Activated naive CD4-positive, alpha-beta T cell treated with anti-CD3 and anti-CD28 coated beads for 36 hours (primary cell): ENCODE measurements at regions not wholly inside any gene's neighbourhood (a gene's known extent, or its start where the extent isn't known, plus 50 kb on each side); places are given as distances from the start of the nearest gene placed in this dataset.
"Not testable (repeated sequence)": the region's sequence is repeated elsewhere in the genome, so short reads cannot be mapped to it uniquely, and the experiment has no call there.

Source experiments
- CTCF ChIA-PET: fragments of 350-600 bp; sonication (Branson Sonifier 250); formaldehyde crosslinking; loops from one replicate; lab custom pipeline; 2021; ENCODE audit warnings: antibody characterized with exemption; lab: Charles Lee
- DNase-seq: peaks from one replicate; pipeline ENCODE4 v3.0.0-alpha.2; 2020
- H3K27ac Mint-ChIP-seq: one replicate; pipeline ENCODE4 v1.8.0; 2021; ENCODE audit warnings: mild to moderate bottlenecking, mixed read lengths
- H3K27me3 Mint-ChIP-seq: one replicate; pipeline ENCODE4 v1.8.0; 2021; ENCODE audit warnings: low read depth, mixed read lengths
- H3K36me3 Mint-ChIP-seq: one replicate; pipeline ENCODE4 v1.8.0; 2021; ENCODE audit warnings: low read depth, mixed read lengths
- H3K4me1 Mint-ChIP-seq: one replicate; pipeline ENCODE4 v1.8.0; 2021; ENCODE audit warnings: low read depth, mixed read lengths
- H3K4me3 Mint-ChIP-seq: one replicate; pipeline ENCODE4 v1.8.0; 2021; ENCODE audit warnings: mild to moderate bottlenecking, moderate library complexity, mixed read lengths
- H3K9me3 Mint-ChIP-seq: one replicate; pipeline ENCODE4 v1.8.0; 2021; ENCODE audit warnings: mixed read lengths
- intact Hi-C: fragments of 100-400 bp; cut with micrococcal nuclease; formaldehyde crosslinking; loops from one replicate; pipeline ENCODE4 v1.15.1; 2023

DNA sequence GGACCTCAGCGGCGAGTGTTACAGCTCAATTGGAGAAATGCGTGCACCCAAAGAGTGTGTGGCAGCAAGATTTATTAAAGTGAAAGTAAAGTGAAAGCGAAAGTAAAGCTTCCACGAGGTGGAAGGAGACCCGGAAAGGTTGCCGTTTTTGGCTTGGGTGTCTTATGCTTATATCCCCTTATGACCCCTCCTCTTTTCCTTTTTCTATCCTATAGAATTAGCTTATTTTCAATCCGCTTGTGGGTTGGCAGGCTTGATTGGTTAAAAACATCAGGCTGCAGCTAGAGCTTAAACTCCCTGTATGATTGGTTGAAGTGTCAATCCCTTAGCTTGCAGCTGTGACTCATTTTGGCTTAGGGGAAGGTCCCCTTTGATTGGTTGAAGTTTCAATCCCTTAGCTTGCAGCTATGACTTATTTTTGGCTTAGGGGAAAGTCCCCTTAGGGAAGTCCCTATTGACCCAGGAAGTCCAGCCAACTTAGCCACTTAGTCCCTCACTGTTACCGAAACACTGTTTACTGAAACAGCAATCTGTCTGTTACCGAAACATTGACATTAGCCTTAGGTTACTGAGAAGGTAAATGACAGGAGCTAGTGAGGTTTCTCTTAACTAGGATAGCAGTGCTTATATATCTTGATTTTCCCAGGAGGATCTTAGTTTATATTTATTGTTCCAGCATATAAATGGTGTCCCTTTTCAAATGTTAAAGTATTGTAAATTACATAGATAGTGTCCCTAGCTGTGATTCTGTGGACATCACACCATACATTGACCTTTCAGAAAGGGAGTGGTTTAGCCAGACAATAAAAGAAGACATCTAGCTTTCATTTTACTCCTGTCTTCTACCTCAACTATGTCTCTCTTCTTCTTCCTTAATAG lies 575.8 kb downstream of the DACH1 start:
- no peaks in the 10 kb centered on the region for H3K9me3 Mint-ChIP-seq
- H3K27me3 Mint-ChIP-seq: peaks cover 5% of the 10 kb centered on the region
- H3K4me1 Mint-ChIP-seq: peaks cover 18% of the 10 kb centered on the region
- H3K4me3 Mint-ChIP-seq: peak overlapping the region; percentile 73
- intact Hi-C loops: loop anchor here (2.0 to 5.0 kb wide), 2 partner anchors 1436 to 1936 kb away; partner anchors contain the start of genes BORA and MZT1
- H3K36me3 Mint-ChIP-seq: peaks cover 4% of the 10 kb centered on the region
- peak; percentile 49 for DNase-seq
- CTCF ChIA-PET: interaction anchor here (0.7 kb wide), 1 partner anchor 12 kb away, joined by 3 read pairs; no protein-coding TSS in a partner anchor
- peak overlapping the region; percentile 61 for H3K27ac Mint-ChIP-seq

DNA sequence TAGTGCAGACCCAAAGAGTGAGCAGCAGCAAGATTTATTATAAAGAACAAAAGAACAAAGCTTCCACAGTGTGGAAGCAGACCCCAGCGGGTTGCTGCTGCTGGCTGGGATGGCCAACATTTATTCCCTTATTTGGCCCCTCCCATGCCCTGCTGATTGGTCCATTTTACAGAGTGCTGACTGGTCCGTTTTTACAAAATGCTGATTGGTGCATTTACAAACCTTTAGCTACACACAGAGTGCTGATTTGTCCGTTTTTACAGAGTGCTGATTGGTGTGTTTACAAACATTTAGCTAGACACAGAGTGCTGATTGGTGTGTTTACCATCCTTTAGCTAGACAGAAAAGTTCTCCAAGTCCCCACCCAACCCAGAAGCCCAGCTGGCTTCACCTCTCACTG lies 577.0 kb downstream of the DACH1 start:
- DNase-seq, H3K36me3 Mint-ChIP-seq, CTCF ChIA-PET, H3K9me3 Mint-ChIP-seq, H3K27me3 Mint-ChIP-seq, H3K4me3 Mint-ChIP-seq: not testable (repeated sequence)
- H3K4me1 Mint-ChIP-seq: peaks cover 18% of the 10 kb centered on the region
- intact Hi-C loops: loop anchor here (2.0 to 5.0 kb wide), 2 partner anchors 1437 to 1937 kb away; partner anchors contain the start of genes BORA and MZT1
- H3K27ac Mint-ChIP-seq: peak overlapping the region; percentile 8

GRCh38 chr13:71285700-71286099 lies 581.3 kb downstream of the DACH1 start:
- Mint-ChIP-seq H3K27ac (no peak overlapping the region), H3K36me3 (peaks cover 4% of the 10 kb centered on the region), H3K27me3 (peaks cover 5% of the 10 kb centered on the region), H3K4me3 (no peak overlapping the region), H3K4me1 (peaks cover 8% of the 10 kb centered on the region), H3K9me3 (no peaks in the 10 kb centered on the region)
- intact Hi-C loops: no loop called here
- DNase-seq: peak; percentile 30
- CTCF ChIA-PET: no interaction called here

DNA sequence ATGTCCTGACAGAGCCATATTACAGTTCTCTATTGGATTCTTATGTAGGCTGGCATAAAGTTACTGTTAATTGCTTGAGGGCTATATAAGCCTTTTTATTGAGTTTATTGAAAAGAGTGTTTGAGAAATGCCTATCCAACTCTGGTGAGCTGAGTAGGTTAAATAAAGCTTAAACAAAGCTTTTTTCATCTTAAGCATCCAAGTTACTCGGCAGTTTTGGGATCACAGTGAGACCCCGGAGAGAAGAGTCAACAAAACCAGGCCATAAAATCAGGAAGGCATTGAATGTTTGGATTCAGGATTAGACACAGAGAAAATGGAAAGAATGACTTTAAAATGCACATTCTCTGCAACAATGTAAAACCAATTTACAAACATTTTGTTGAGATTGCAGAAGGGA lies 588.5 kb downstream of the DACH1 start:
- H3K27ac Mint-ChIP-seq: no peak overlapping the region
- intact Hi-C loops: no loop called here
- DNase-seq: no peak
- CTCF ChIA-PET: no interaction called here
- no peak overlapping the region for H3K4me3 Mint-ChIP-seq
- no peaks in the 10 kb centered on the region for H3K27me3 Mint-ChIP-seq
- no peaks in the 10 kb centered on the region for H3K9me3 Mint-ChIP-seq
- no peaks in the 10 kb centered on the region for H3K4me1 Mint-ChIP-seq
- H3K36me3 Mint-ChIP-seq: no peaks in the 10 kb centered on the region

GRCh38 chr13:71274923-71275608 lies 591.9 kb downstream of the DACH1 start:
- CTCF ChIA-PET: interaction anchor here (0.7 kb wide), 1 partner anchor 674 kb away, joined by 3 read pairs; no protein-coding TSS in a partner anchor
- no peaks in the 10 kb centered on the region for H3K4me1 Mint-ChIP-seq

DNA sequence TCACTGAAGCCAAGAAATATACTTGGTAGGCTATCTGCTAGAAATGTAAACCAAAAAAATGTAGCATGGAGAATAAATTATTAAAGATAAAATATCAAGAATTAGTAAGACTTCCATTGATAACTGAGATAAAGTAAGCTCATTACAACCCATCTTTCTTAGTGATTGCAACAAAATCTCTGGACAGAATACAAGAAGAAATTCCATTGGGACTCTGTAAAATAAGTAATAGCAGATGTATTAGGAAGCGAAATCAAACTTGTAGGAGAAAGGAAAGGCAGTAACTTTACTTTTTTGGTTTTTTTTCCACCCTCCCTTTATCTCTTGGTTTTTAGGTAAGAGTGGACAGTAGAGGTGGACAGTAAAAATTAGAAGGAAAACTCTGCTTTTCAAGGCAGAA lies 605.7 kb downstream of the DACH1 start:
- intact Hi-C loops: no loop called here

More at GRCh38 chr13:71274923-71275608, 591.9 kb downstream of the DACH1 start:
- Mint-ChIP-seq H3K9me3 (peaks cover 2% of the 10 kb centered on the region), H3K27ac (no peak overlapping the region), H3K4me3 (no peak overlapping the region), H3K27me3 (no peaks in the 10 kb centered on the region), H3K36me3 (no peaks in the 10 kb centered on the region)
- DNase-seq: no peak
- intact Hi-C loops: no loop called here

GRCh38 chr13:71260246-71260645 lies 606.8 kb downstream of the DACH1 start:
- no peaks in the 10 kb centered on the region for H3K9me3 Mint-ChIP-seq
- no peak overlapping the region for H3K4me3 Mint-ChIP-seq
- no peaks in the 10 kb centered on the region for H3K36me3 Mint-ChIP-seq
- intact Hi-C loops: no loop called here
- H3K4me1 Mint-ChIP-seq: no peaks in the 10 kb centered on the region
- DNase-seq: no peak
- CTCF ChIA-PET: no interaction called here
- H3K27me3 Mint-ChIP-seq: peaks cover 4% of the 10 kb centered on the region
- no peak overlapping the region for H3K27ac Mint-ChIP-seq

More for the DNA sequence above, 605.7 kb downstream of the DACH1 start:
- no peaks in the 10 kb centered on the region for H3K36me3 Mint-ChIP-seq
- no peak overlapping the region for H3K4me3 Mint-ChIP-seq
- H3K4me1 Mint-ChIP-seq: no peaks in the 10 kb centered on the region
- CTCF ChIA-PET: no interaction called here
- H3K9me3 Mint-ChIP-seq: no peaks in the 10 kb centered on the region
- peaks cover 4% of the 10 kb centered on the region for H3K27me3 Mint-ChIP-seq
- no peak overlapping the region for H3K27ac Mint-ChIP-seq
- no peak for DNase-seq

DNA sequence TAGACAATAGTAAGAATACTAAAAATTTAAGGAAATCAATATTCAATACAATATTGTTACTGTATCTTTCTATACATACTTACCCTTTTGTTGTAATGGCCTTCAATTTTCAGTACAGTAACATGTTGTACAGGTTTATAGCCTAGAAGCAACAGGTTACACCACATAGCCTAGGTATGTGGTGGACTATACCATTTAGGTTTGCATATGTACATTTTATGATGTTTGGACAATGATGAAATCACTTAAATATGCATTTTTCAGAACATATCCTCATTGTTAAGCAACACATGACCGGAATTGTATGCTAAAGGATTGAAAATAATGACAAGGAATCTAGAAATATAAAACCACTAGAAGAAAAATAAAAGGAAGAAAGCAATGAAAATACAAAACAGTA lies 611.4 kb downstream of the DACH1 start:
- Mint-ChIP-seq H3K27ac (no peak overlapping the region), H3K27me3 (peaks cover 3% of the 10 kb centered on the region), H3K4me1 (no peaks in the 10 kb centered on the region), H3K36me3 (no peaks in the 10 kb centered on the region), H3K9me3 (no peaks in the 10 kb centered on the region), H3K4me3 (no peak overlapping the region)
- no peak for DNase-seq
- intact Hi-C loops: no loop called here
- CTCF ChIA-PET: no interaction called here

- DNase-seq: no peak
- intact Hi-C loops: no loop called here
- H3K27me3 Mint-ChIP-seq: peaks cover 3% of the 10 kb centered on the region
- H3K4me1 Mint-ChIP-seq: no peaks in the 10 kb centered on the region
- no peaks in the 10 kb centered on the region for H3K36me3 Mint-ChIP-seq
- CTCF ChIA-PET: no interaction called here
- no peaks in the 10 kb centered on the region for H3K9me3 Mint-ChIP-seq
- H3K27ac Mint-ChIP-seq: no peak overlapping the region
- no peak overlapping the region for H3K4me3 Mint-ChIP-seq
Observed at GRCh38 chr13:71254384-71254783, 612.6 kb downstream of the DACH1 start.

GRCh38 chr13:71252184-71252704 lies 614.8 kb downstream of the DACH1 start:
- H3K4me3 Mint-ChIP-seq: no peak overlapping the region
- intact Hi-C loops: no loop called here
- CTCF ChIA-PET: no interaction called here
- no peak overlapping the region for H3K27ac Mint-ChIP-seq
- H3K4me1 Mint-ChIP-seq: no peaks in the 10 kb centered on the region
- no peaks in the 10 kb centered on the region for H3K36me3 Mint-ChIP-seq
- DNase-seq: no peak
- H3K27me3 Mint-ChIP-seq: peaks cover 3% of the 10 kb centered on the region
- H3K9me3 Mint-ChIP-seq: no peaks in the 10 kb centered on the region

DNA sequence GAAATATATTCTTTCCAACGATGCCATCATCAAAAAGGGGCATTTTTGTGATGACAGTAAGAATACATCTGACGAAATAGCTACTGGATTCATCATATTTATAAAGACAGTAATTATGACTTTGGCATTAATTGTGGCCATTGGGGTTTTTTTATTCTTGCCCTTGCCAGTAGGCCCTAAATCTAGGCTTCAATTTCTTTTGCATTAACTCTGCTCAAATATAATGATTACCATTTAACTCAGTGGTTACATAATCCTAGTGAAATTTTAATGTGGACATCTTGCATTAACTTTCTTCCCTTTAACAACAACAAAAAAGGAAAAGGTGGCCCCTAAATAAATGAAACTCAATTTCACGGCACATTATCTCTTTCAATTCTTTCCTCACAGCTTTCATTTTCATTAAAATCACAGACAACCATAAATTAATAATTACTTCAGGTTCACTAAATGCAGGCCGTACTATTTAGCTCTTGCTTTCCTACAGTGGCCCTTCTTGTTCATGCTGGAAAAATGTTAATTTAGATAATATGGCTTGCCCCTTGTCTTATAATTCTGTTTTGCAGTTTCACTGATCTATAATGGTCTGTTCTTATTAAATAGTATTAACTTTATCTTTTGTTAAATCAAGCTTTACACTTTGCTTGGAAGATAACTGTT lies 615.6 kb downstream of the DACH1 start:
- Mint-ChIP-seq H3K27me3 (peaks cover 3% of the 10 kb centered on the region), H3K27ac (no peak overlapping the region), H3K4me3 (no peak overlapping the region), H3K9me3 (no peaks in the 10 kb centered on the region), H3K36me3 (no peaks in the 10 kb centered on the region), H3K4me1 (no peaks in the 10 kb centered on the region)
- CTCF ChIA-PET: no interaction called here
- intact Hi-C loops: no loop called here
- no peak for DNase-seq

- CTCF ChIA-PET: no interaction called here
- DNase-seq: no peak
- Mint-ChIP-seq H3K9me3 (no peaks in the 10 kb centered on the region), H3K27ac (no peak overlapping the region), H3K36me3 (no peaks in the 10 kb centered on the region), H3K4me3 (no peak overlapping the region), H3K4me1 (no peaks in the 10 kb centered on the region), H3K27me3 (no peaks in the 10 kb centered on the region)
- intact Hi-C loops: no loop called here
Observed at GRCh38 chr13:71249011-71249410, 618.0 kb downstream of the DACH1 start.
